Endothelial cell of umbilical vein (primary cell): ENCODE measurements at regions not wholly inside any gene's neighbourhood (a gene's known extent, or its start where the extent isn't known, plus 50 kb on each side); places are given as distances from the start of the nearest gene placed in this dataset.

Experiments
- BruUV-seq: library from RNA; stranded (reverse); fragments of 400-500 nt; replicated peaks from 2 replicates; lab custom pipeline; 2021; lab: Mats Ljungman, UMichigan
- CTCF ChIA-PET: fragments of 300-600, 350-600 bp; sonication (Branson Sonifier 250); formaldehyde crosslinking; loops from one replicate; lab custom pipeline; 2021; ENCODE audit warnings: antibody characterized with exemption, inconsistent platforms; lab: Charles Lee
- POLR2A ChIA-PET: fragments of 300-600, 350-600 bp; sonication (Branson Sonifier 250); formaldehyde crosslinking; loops from one replicate; lab custom pipeline; 2021; ENCODE audit warnings: antibody characterized with exemption, inconsistent platforms; lab: Charles Lee
- DNase-seq: peaks from one replicate; pipeline ENCODE4 v3.0.0-alpha.2; 2011; ENCODE audit warnings: low read depth, low spot score
- FAIRE-seq: peaks from 2 replicates; lab custom pipeline; 2011; peaks lifted over from hg19 to GRCh38; lab: Jason Lieb, UNC
- H2AFZ ChIP-seq: 2 replicates; pipeline ENCODE4 v1.6.0; 2012; ENCODE audit warnings: low read depth, low read length, control low read depth, inconsistent platforms
- H3K27ac ChIP-seq: 2 replicates; pipeline ENCODE4 v1.5.1; 2011; ENCODE audit warnings: low read depth, mild to moderate bottlenecking, control low read depth, low read length, moderate library complexity; ENCODE audit not compliant: insufficient read depth
- H3K27me3 ChIP-seq, 2 experiments: 2 replicates each; pipeline versions ENCODE4 v1.6.0 to v1.6.1; 2011; ENCODE audit warnings: low read length in 2 of 2, mixed read lengths in 1 of 2; ENCODE audit not compliant: control insufficient read depth in 2 of 2, insufficient read depth in 2 of 2
- H3K36me3 ChIP-seq, 2 experiments: 2 replicates in 1 of 2; 3 replicates in 1 of 2; pipeline ENCODE4 v1.5.1; 2011; ENCODE audit warnings: low read length in 2 of 2, mild to moderate bottlenecking in 1 of 2, moderate library complexity in 1 of 2; ENCODE audit not compliant: control insufficient read depth in 2 of 2, insufficient read depth in 2 of 2; ENCODE audit errors: extremely low read depth in 1 of 2
- H3K4me1 ChIP-seq: 3 replicates; pipeline ENCODE4 v1.5.1; 2011; ENCODE audit warnings: mild to moderate bottlenecking, low read length; ENCODE audit not compliant: control insufficient read depth, insufficient read depth; ENCODE audit errors: extremely low read depth
- H3K4me2 ChIP-seq: 2 replicates; pipeline ENCODE4 v1.6.1; 2011; ENCODE audit warnings: low read length, control low read depth, mixed read lengths; ENCODE audit not compliant: insufficient read depth
- H3K4me3 ChIP-seq, 3 experiments: fragments of 200-600 bp in 1 of 3; sonication (generic), shearing (Covaris generic) in 1 of 3; replicated peaks in 1 of 3; 2 replicates each; pipeline ENCODE4 v1.5.1; 2011 to 2016; ENCODE audit warnings: control low read depth in 3 of 3, low read length in 3 of 3, mild to moderate bottlenecking in 2 of 3, inconsistent platforms in 1 of 3, low read depth in 1 of 3, moderate library complexity in 1 of 3; ENCODE audit not compliant: insufficient read depth in 1 of 3
- H3K79me2 ChIP-seq: 2 replicates; pipeline ENCODE4 v1.6.0; 2012; ENCODE audit warnings: low read length, inconsistent platforms; ENCODE audit not compliant: control insufficient read depth, insufficient read depth
- H3K9ac ChIP-seq: replicated peaks from 2 replicates; pipeline ENCODE3; 2011; ENCODE audit warnings: low read length, control low read depth; ENCODE audit not compliant: insufficient read depth; ENCODE audit errors: extremely low read depth
- H3K9me1 ChIP-seq: replicated peaks from 3 replicates; pipeline ENCODE4 v1.6.0; 2011; ENCODE audit warnings: mild to moderate bottlenecking, low read length; ENCODE audit not compliant: control insufficient read depth, insufficient read depth; ENCODE audit errors: extremely low read depth
- H3K9me3 ChIP-seq: replicated peaks from 2 replicates; pipeline ENCODE4 v1.5.1; 2012; ENCODE audit warnings: low read length, inconsistent platforms; ENCODE audit not compliant: control insufficient read depth, insufficient read depth
- H4K20me1 ChIP-seq: replicated peaks from 2 replicates; pipeline ENCODE3; 2011; ENCODE audit warnings: mild to moderate bottlenecking, low read length; ENCODE audit not compliant: control insufficient read depth, insufficient read depth; ENCODE audit errors: extremely low read depth
- CTCF ChIP-seq, 2 donors: IDR thresholded peaks; 1 replicate in 1 of 2; 2 replicates in 1 of 2; pipeline ENCODE4 v1.5.1; 2011; ENCODE audit warnings: low read length in 2 of 2, mild to moderate bottlenecking in 2 of 2, moderate library complexity in 2 of 2, control low read depth in 1 of 2, inconsistent platforms in 1 of 2, low read depth in 1 of 2; ENCODE audit not compliant: insufficient read depth in 1 of 2; ENCODE audit errors: extremely low read depth in 1 of 2
- FOS ChIP-seq: IDR thresholded peaks from 2 replicates; pipeline ENCODE4 v1.6.1; 2011; ENCODE audit warnings: mild to moderate bottlenecking, low read length, moderate library complexity, borderline replicate concordance; ENCODE audit not compliant: insufficient read depth
- GATA2 ChIP-seq: IDR thresholded peaks from 2 replicates; pipeline ENCODE4 v1.7.0; 2011; ENCODE audit warnings: low read depth, mild to moderate bottlenecking, moderate library complexity, mixed read lengths, low read length; ENCODE audit not compliant: insufficient read length, insufficient read depth
- JUN ChIP-seq: IDR thresholded peaks from 2 replicates; pipeline ENCODE4 v1.6.1; 2011; ENCODE audit warnings: borderline replicate concordance, low read depth; ENCODE audit not compliant: insufficient read length, insufficient read depth
- MYC ChIP-seq: IDR thresholded peaks from one replicate; pipeline ENCODE4 v1.6.1; 2011; ENCODE audit warnings: mild to moderate bottlenecking, low read depth, low read length
- POLR2A ChIP-seq: IDR thresholded peaks from 2 replicates; pipeline ENCODE4 v1.6.1; 2012; ENCODE audit warnings: low read depth, mild to moderate bottlenecking, control low read depth, low read length
- POLR2AphosphoS5 ChIP-seq: IDR thresholded peaks from 2 replicates; pipeline ENCODE4 v1.6.1; 2012; ENCODE audit warnings: low read depth, mild to moderate bottlenecking, control low read depth, low read length, moderate library complexity; ENCODE audit not compliant: insufficient read depth
- dilution Hi-C: fragments of 300-500 bp; cut with MboI; formaldehyde crosslinking; loops from one replicate; pipeline ENCODE4 v1.15.0; 2019; ENCODE audit warnings: low sequenced_read_pairs; ENCODE audit not compliant: extremely low pct_ligation_motif_present
- intact Hi-C: fragments of 100-400 bp; cut with micrococcal nuclease; formaldehyde crosslinking; loops from one replicate; pipeline ENCODE4 v1.10.0; 2022

GRCh38 chr5:99724732-99725290 lies 796.0 kb upstream of the CHD1 start:
- H2AFZ ChIP-seq, result no peak overlapping the region
- intact Hi-C loops (loop anchor here (1.0 kb wide), 1 partner anchor 16 kb away; no protein-coding TSS in a partner anchor), dilution Hi-C loops (no loop called here)
- H3K27ac ChIP-seq, result no peak overlapping the region
- no peaks in the 10 kb centered on the region for H3K9me3 ChIP-seq
- no peak overlapping the region for H3K4me2 ChIP-seq
- DNase-seq (no peak), FAIRE-seq (no peak)
- ChIA-PET CTCF (no interaction called here), POLR2A (no interaction called here)
- no peaks in the 10 kb centered on the region for H3K27me3 ChIP-seq
- no peak overlapping the region for H3K9ac ChIP-seq
- TF ChIP-seq GATA2 (no peak), POLR2AphosphoS5 (no peak), MYC (no peak), FOS (no peak), JUN (no peak), CTCF (IDR thresholded peaks at IDR 0.05; ENCODE audit: extremely low read depth in 1 of 2, insufficient read depth in 1 of 2, low read depth in 1 of 2, low read length in 2 of 2) (no peak), POLR2A (no peak)
- BruUV-seq, result no TSS peak
- H3K79me2 ChIP-seq, result no peaks in the 10 kb centered on the region
- H3K4me3 ChIP-seq, result no peak overlapping the region
- H3K9me1 ChIP-seq, result no peaks in the 10 kb centered on the region
- no peaks in the 10 kb centered on the region for H4K20me1 ChIP-seq
- no peaks in the 10 kb centered on the region for H3K36me3 ChIP-seq
- no peaks in the 10 kb centered on the region for H3K4me1 ChIP-seq
